Adrenal gland (tissue), 9 donors: ENCODE measurements at regions not wholly inside any gene's neighbourhood (a gene's known extent, or its start where the extent isn't known, plus 50 kb on each side); places are given as distances from the start of the nearest gene placed in this dataset.

Experiments
- DNase-seq, 7 donors: peaks; one replicate each; pipeline ENCODE4 v3.0.0-alpha.2; 2019 to 2020
- H3K27ac ChIP-seq, 5 donors: fragments of 200-600 bp; sonication (generic) in 4 of 5; 1 replicate in 3 of 5; 2 replicates in 2 of 5; pipeline versions ENCODE4 v1.5.1 to v1.8.0; 2016 to 2020; ENCODE audit warnings: mild to moderate bottlenecking in 1 of 5
- H3K27me3 ChIP-seq: fragments of 200-600 bp; 2 replicates; pipeline ENCODE4 v1.8.0; 2021
- H3K36me3 ChIP-seq, 2 donors: fragments of 200-600 bp; replicated peaks in 1 of 2; 1 replicate in 1 of 2; 2 replicates in 1 of 2; pipeline versions ENCODE4 v1.5.1 to v1.8.0; 2018 to 2022
- H3K4me1 ChIP-seq, 2 donors: fragments of 200-600 bp; replicated peaks in 1 of 2; 1 replicate in 1 of 2; 2 replicates in 1 of 2; pipeline versions ENCODE4 v1.5.1 to v1.8.0; 2018 to 2021
- H3K4me3 ChIP-seq, 4 donors: fragments of 200-600 bp; sonication (generic) in 3 of 4; one replicate each; pipeline ENCODE4 v1.5.1; 2016 to 2018
- H3K9me3 ChIP-seq, 3 donors: fragments of 200-600 bp; sonication (generic) in 1 of 3; replicated peaks in 1 of 3; 1 replicate in 2 of 3; 2 replicates in 1 of 3; pipeline versions ENCODE4 v1.5.1 to v1.8.0; 2016 to 2021
- POLR2A ChIP-seq, 2 donors: fragments of 450-650 bp; IDR thresholded peaks; one replicate each; pipeline ENCODE4 v1.6.1; 2017; ENCODE audit warnings: antibody characterized with exemption in 2 of 2, mild to moderate bottlenecking in 2 of 2, moderate library complexity in 1 of 2
- WGBS, 4 donors: extraction: QIAGEN DNeasy Blood & Tissue Kit in 2 of 4; methylation state at CpG; one replicate each; pipeline versions ENCODE4 v1.1.5 to v1.1.7; 2013 to 2017; 5-methylcytosine and 5-hydroxymethylcytosine counted together
- intact Hi-C, 2 donors: fragments of 100-400 bp; cut with DNase I; formaldehyde crosslinking; loops; one replicate each; pipeline versions ENCODE4 v1.14.1 to v1.15.0; 2022 to 2023
- TF ChIP-seq, protein P1 (sequence below), 6 experiments: fragments of 450-650 bp in 4 of 6; fragments of 200-600 bp in 2 of 6; sonication (generic) in 1 of 6; IDR thresholded peaks; 1 replicate in 5 of 6; 2 replicates in 1 of 6; pipeline versions ENCODE4 v1.5.1 to v1.8.0; 2016 to 2021; ENCODE audit warnings: antibody characterized with exemption in 6 of 6, mild to moderate bottlenecking in 2 of 6, moderate library complexity in 1 of 6
- donor health status: healthy with polysubstance abuse.
- donor health status: Bipolar disorder and iron deficiency.
- donor health status: DM: yes; HTN: yes; CAD: no.
- donor health status: DM: no; HTN: no; CAD: no.
- donor health status: DM: no; HTN: no; CAD: no.

DNA sequence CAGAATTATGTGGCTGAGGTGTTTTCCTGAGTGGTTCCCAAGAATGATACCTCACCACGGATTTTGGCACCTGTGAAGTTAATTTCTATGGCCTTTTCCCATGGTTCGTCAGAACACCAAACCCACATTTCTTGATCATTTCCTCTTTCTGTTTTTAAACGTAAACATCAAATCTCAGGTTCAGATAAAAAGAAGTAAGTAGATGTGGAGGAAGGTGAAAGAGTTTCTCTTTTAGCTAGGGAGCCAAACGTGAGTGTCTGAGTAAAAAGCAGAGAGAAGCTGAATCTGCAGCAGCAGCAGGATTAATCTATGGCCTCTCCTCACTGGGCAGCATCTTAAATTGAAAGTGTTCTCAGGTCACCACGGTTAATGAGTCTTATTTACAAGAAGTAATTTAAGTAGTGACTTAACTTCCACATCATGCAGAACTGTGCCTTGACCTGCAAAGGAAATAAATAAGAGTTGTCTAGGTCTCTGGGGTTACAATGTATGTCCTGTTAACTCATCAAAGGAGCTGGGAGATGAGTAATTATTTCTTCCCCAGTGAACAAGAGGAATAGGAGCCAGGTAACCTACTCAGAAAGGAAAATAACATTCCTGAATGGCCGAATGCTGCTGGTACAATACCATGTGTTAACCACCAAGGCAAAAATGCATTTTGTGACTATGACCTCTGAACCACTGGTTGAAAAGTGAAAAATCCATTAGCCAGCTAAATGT is 139.6 kb upstream of the NETO1 start:
- DNase-seq, result no peak
- no peaks in the 10 kb centered on the region for H3K4me1 ChIP-seq
- no peaks in the 10 kb centered on the region for H3K9me3 ChIP-seq
- no peak overlapping the region for H3K27ac ChIP-seq
- TF ChIP-seq, protein P1, sequence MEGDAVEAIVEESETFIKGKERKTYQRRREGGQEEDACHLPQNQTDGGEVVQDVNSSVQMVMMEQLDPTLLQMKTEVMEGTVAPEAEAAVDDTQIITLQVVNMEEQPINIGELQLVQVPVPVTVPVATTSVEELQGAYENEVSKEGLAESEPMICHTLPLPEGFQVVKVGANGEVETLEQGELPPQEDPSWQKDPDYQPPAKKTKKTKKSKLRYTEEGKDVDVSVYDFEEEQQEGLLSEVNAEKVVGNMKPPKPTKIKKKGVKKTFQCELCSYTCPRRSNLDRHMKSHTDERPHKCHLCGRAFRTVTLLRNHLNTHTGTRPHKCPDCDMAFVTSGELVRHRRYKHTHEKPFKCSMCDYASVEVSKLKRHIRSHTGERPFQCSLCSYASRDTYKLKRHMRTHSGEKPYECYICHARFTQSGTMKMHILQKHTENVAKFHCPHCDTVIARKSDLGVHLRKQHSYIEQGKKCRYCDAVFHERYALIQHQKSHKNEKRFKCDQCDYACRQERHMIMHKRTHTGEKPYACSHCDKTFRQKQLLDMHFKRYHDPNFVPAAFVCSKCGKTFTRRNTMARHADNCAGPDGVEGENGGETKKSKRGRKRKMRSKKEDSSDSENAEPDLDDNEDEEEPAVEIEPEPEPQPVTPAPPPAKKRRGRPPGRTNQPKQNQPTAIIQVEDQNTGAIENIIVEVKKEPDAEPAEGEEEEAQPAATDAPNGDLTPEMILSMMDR (IDR thresholded peaks at IDR 0.05), result no peak
- no peak for TF ChIP-seq POLR2A (IDR thresholded peaks at IDR 0.05)
- intact Hi-C loops, result no loop called here
- no peaks in the 10 kb centered on the region for H3K36me3 ChIP-seq
- no peaks in the 10 kb centered on the region for H3K27me3 ChIP-seq
- WGBS, 4 donors, result 32 to 38% (median 35%) methylated on average over 6 of the region's 6 CpGs
- H3K4me3 ChIP-seq, result no peak overlapping the region

DNA sequence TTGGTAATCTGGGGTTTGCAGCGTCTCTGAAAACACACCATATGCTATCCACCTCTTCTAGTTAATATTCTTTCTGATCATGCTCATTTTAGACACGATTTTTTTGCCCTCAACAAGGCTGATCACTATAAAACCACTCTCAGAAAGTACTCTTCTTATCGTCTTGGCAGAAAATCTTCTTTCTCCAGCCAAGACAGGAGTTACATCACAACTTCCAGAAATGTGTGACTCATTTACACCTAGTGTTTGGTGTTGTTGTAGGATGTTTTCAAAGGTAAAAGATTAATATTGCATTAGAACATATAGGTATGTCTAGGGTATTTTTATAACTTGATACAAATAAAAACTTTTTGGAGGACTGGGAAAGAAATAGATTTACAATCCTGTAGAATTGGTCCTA is 138.5 kb upstream of the NETO1 start:
- intact Hi-C loops, result no loop called here
- TF ChIP-seq POLR2A (IDR thresholded peaks at IDR 0.05), result no peak
- TF ChIP-seq, protein P1 (IDR thresholded peaks at IDR 0.05), result no peak
- whole genome bisulfite sequencing, 4 donors, result 46 to 68% (median 53%) methylated on average over 3 of the region's 3 CpGs
- no peak overlapping the region for H3K27ac ChIP-seq
- H3K36me3 ChIP-seq, result no peaks in the 10 kb centered on the region
- no peaks in the 10 kb centered on the region for H3K9me3 ChIP-seq
- no peaks in the 10 kb centered on the region for H3K27me3 ChIP-seq
- no peak overlapping the region for H3K4me3 ChIP-seq
- no peak for DNase-seq
- H3K4me1 ChIP-seq, result no peaks in the 10 kb centered on the region

DNA sequence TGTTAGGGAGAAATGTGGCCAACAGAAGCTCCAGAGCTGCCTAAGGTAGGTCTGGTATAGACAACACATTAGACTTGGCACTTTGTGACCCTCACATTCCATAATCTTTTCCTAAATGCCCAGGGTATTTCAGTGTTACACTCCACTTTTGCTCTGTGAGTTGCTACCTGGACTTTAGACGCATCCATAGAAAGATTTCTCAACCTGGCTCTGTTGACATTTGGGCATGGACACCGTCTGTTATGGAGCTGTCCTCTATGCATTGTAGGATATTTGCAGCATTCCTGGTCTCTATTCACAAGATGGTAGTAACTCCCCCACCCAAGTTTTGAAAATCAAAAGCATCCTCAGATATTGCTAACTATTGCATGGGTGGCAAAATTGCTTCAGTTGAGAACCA is 136.5 kb upstream of the NETO1 start:
- Histone ChIP-seq H3K4me3 (no peak overlapping the region), H3K27me3 (no peaks in the 10 kb centered on the region), H3K4me1 (no peaks in the 10 kb centered on the region), H3K36me3 (no peaks in the 10 kb centered on the region), H3K27ac (no peak overlapping the region), H3K9me3 (no peaks in the 10 kb centered on the region)
- 78 to 91% (median 85%) methylated on average over 2 of the region's 2 CpGs for WGBS, 4 donors
- no peak for TF ChIP-seq POLR2A (IDR thresholded peaks at IDR 0.05)
- TF ChIP-seq, protein P1 (IDR thresholded peaks at IDR 0.05), result no peak
- intact Hi-C loops, result no loop called here
- no peak for DNase-seq

DNA sequence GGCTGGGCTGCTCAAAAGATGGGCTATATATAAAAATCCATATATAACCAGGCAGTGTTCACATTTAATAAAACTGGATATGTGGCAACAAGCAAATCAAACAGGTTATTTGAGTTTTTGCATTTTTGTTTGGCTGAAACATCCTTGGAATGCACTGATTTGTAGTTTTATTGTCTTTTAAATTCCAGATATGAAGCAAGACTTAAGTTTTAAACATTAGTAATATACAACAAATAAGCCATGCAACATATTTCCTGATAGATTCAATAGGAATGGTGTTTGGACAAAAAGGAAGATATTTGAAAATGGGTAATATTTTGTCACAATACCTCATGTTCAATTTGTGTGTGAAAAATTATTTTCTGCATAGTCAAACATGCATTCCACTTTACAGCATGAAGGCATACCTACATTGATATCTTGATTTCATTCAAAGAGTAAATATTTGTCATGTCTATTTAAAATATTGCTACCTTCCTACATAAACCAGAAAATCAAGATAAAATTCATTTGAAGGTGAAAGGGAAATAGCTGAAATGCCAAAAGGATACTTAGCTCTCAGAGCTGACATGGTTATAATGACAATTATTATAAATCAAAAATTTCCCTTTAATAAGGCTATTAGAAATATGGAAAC is 132.3 kb upstream of the NETO1 start:
- Histone ChIP-seq H3K4me1 (no peaks in the 10 kb centered on the region), H3K27me3 (no peaks in the 10 kb centered on the region), H3K27ac (no peak overlapping the region), H3K36me3 (no peaks in the 10 kb centered on the region), H3K9me3 (no peaks in the 10 kb centered on the region), H3K4me3 (no peak overlapping the region)
- no peak for TF ChIP-seq POLR2A (IDR thresholded peaks at IDR 0.05)
- TF ChIP-seq, protein P1 (IDR thresholded peaks at IDR 0.05), result no peak
- DNase-seq, result no peak
- intact Hi-C loops, result no loop called here
